H9 (cell line): ENCODE measurements at regions not wholly inside any gene's neighbourhood (a gene's known extent, or its start where the extent isn't known, plus 50 kb on each side); places are given as distances from the start of the nearest gene placed in this dataset.

Source experiments
- DNase-seq: peaks from one replicate; pipeline ENCODE4 v3.0.0-alpha.2; 2017
- H2AFZ ChIP-seq: one replicate; pipeline ENCODE4 v1.6.1; 2013; ENCODE audit warnings: mild to moderate bottlenecking, low read length, control low read depth, moderate library complexity
- H2AK5ac ChIP-seq: 2 replicates; pipeline ENCODE4 v1.6.1; 2013; ENCODE audit warnings: low read length, control low read depth, mixed read lengths; ENCODE audit not compliant: insufficient read length
- H2BK120ac ChIP-seq: one replicate; pipeline ENCODE4 v1.6.1; 2013; ENCODE audit warnings: low read depth, mild to moderate bottlenecking, low read length, control low read depth, inconsistent platforms; ENCODE audit not compliant: poor library complexity, severe bottlenecking
- H2BK12ac ChIP-seq: 2 replicates; pipeline ENCODE4 v1.6.1; 2013; ENCODE audit warnings: low read length, control low read depth, mixed read lengths, low read depth; ENCODE audit not compliant: insufficient read length
- H2BK15ac ChIP-seq: 2 replicates; pipeline ENCODE4 v1.6.1; 2013; ENCODE audit warnings: low read depth, low read length, control low read depth
- H2BK20ac ChIP-seq: one replicate; pipeline ENCODE4 v1.6.1; 2013; ENCODE audit warnings: low read depth, mild to moderate bottlenecking, low read length, control low read depth, inconsistent platforms; ENCODE audit not compliant: poor library complexity, severe bottlenecking
- H2BK5ac ChIP-seq: 2 replicates; pipeline ENCODE4 v1.6.1; 2013; ENCODE audit warnings: low read length, control low read depth, mixed read lengths; ENCODE audit not compliant: insufficient read length
- H3K14ac ChIP-seq: 2 replicates; pipeline ENCODE4 v1.6.1; 2013; ENCODE audit warnings: low read length, control low read depth; ENCODE audit not compliant: insufficient read depth
- H3K18ac ChIP-seq: 2 replicates; pipeline ENCODE4 v1.6.1; 2013; ENCODE audit warnings: low read depth, mild to moderate bottlenecking, mixed read lengths, low read length, control low read depth; ENCODE audit not compliant: insufficient read length
- H3K23ac ChIP-seq: 2 replicates; pipeline ENCODE4 v1.6.1; 2013; ENCODE audit warnings: low read length, control low read depth, mixed read lengths, low read depth; ENCODE audit not compliant: insufficient read length
- H3K23me2 ChIP-seq: 2 replicates; pipeline ENCODE4 v1.6.1; 2013; ENCODE audit warnings: low read depth, mild to moderate bottlenecking, mixed read lengths, low read length, control low read depth; ENCODE audit not compliant: insufficient read length, poor library complexity, severe bottlenecking
- H3K27ac ChIP-seq: 2 replicates; pipeline ENCODE4 v1.5.1; 2013; ENCODE audit warnings: low read length, control low read depth, mixed read lengths, low read depth; ENCODE audit not compliant: insufficient read length
- H3K27me3 ChIP-seq: 2 replicates; pipeline ENCODE4 v1.6.1; 2013; ENCODE audit warnings: low read length, control low read depth, inconsistent platforms; ENCODE audit not compliant: insufficient read depth
- H3K4ac ChIP-seq: 2 replicates; pipeline ENCODE4 v1.6.1; 2013; ENCODE audit warnings: low read depth, mild to moderate bottlenecking, control low read depth, inconsistent platforms, low read length, moderate library complexity
- H3K4me1 ChIP-seq: 2 replicates; pipeline ENCODE4 v1.6.1; 2013; ENCODE audit warnings: low read length, control low read depth, inconsistent platforms; ENCODE audit not compliant: insufficient read depth
- H3K4me2 ChIP-seq: 2 replicates; pipeline ENCODE4 v1.6.1; 2013; ENCODE audit warnings: low read length, control low read depth, mixed read lengths; ENCODE audit not compliant: insufficient read length, insufficient read depth
- H3K56ac ChIP-seq: 2 replicates; pipeline ENCODE4 v1.6.1; 2013; ENCODE audit warnings: low read depth, mild to moderate bottlenecking, mixed read lengths, low read length, control low read depth; ENCODE audit not compliant: insufficient read length
- H3K79me1 ChIP-seq: 2 replicates; pipeline ENCODE4 v1.6.1; 2013; ENCODE audit warnings: low read depth, mild to moderate bottlenecking, moderate library complexity, low read length, control low read depth, inconsistent platforms; ENCODE audit not compliant: insufficient read depth, poor library complexity, severe bottlenecking
- H3K79me2 ChIP-seq: 2 replicates; pipeline ENCODE4 v1.6.1; 2013; ENCODE audit warnings: low read length, control low read depth, inconsistent platforms; ENCODE audit not compliant: insufficient read depth
- H3K9ac ChIP-seq: 2 replicates; pipeline ENCODE4 v1.6.1; 2013; ENCODE audit warnings: low read length, control low read depth, mixed read lengths; ENCODE audit not compliant: insufficient read length; ENCODE audit errors: extremely low read depth
- H3K9me3 ChIP-seq: one replicate; pipeline ENCODE4 v1.6.1; 2013; ENCODE audit warnings: low read depth, low read length, inconsistent platforms; ENCODE audit not compliant: control insufficient read depth
- H3T11ph ChIP-seq: one replicate; pipeline ENCODE4 v1.6.1; 2013; ENCODE audit warnings: mild to moderate bottlenecking, low read length, control low read depth, inconsistent platforms
- H4K20me1 ChIP-seq: one replicate; pipeline ENCODE4 v1.6.1; 2013; ENCODE audit not compliant: control insufficient read depth, insufficient read length, insufficient read depth
- H4K5ac ChIP-seq: 2 replicates; pipeline ENCODE4 v1.6.1; 2013; ENCODE audit warnings: low read depth, mild to moderate bottlenecking, mixed read lengths, low read length, control low read depth; ENCODE audit not compliant: insufficient read length
- H4K8ac ChIP-seq: replicated peaks from 2 replicates; pipeline ENCODE4 v1.6.1; 2013; ENCODE audit warnings: low read length, control low read depth, mixed read lengths, low read depth; ENCODE audit not compliant: insufficient read length
- H4K91ac ChIP-seq: 2 replicates; pipeline ENCODE4 v1.6.1; 2013; ENCODE audit warnings: low read depth, mild to moderate bottlenecking, moderate library complexity, mixed read lengths, low read length, control low read depth; ENCODE audit not compliant: insufficient read length
- H3K27ac Mint-ChIP-seq, 3 experiments: 2 replicates in 2 of 3; 3 replicates in 1 of 3; pipeline ENCODE4 v1.8.0; 2020 to 2021; ENCODE audit warnings: mixed read lengths in 3 of 3, mild to moderate bottlenecking in 1 of 3, moderate library complexity in 1 of 3
- H3K27me3 Mint-ChIP-seq: 2 replicates; pipeline ENCODE4 v1.8.0; 2021; ENCODE audit warnings: low read depth, mild to moderate bottlenecking, moderate library complexity, mixed read lengths
- H3K36me3 Mint-ChIP-seq, 3 experiments: 2 replicates in 2 of 3; 3 replicates in 1 of 3; pipeline ENCODE4 v1.8.0; 2020 to 2021; ENCODE audit warnings: low read depth in 3 of 3, mixed read lengths in 3 of 3; ENCODE audit not compliant: insufficient read depth in 1 of 3
- H3K4me1 Mint-ChIP-seq, 2 experiments: 2 replicates each; pipeline ENCODE4 v1.8.0; 2020; ENCODE audit warnings: mixed read lengths in 2 of 2
- H3K4me3 Mint-ChIP-seq, 2 experiments: 2 replicates in 1 of 2; 3 replicates in 1 of 2; pipeline ENCODE4 v1.8.0; 2020 to 2021; ENCODE audit warnings: mild to moderate bottlenecking in 2 of 2, mixed read lengths in 2 of 2, moderate library complexity in 1 of 2
- H3K9me3 Mint-ChIP-seq, 2 experiments: 2 replicates in 1 of 2; 3 replicates in 1 of 2; pipeline ENCODE4 v1.8.0; 2020; ENCODE audit warnings: mild to moderate bottlenecking in 2 of 2, mixed read lengths in 2 of 2, moderate library complexity in 1 of 2
- WGBS: extraction: QIAGEN DNeasy Blood & Tissue Kit; methylation state at CpG from one replicate; pipeline ENCODE4 v1.1.7; 2013; ENCODE audit warnings: missing lambda C conversion rate, low lambda C conversion rate, mixed read lengths; ENCODE audit not compliant: insufficient read length; ENCODE audit errors: extremely low coverage; 5-methylcytosine and 5-hydroxymethylcytosine counted together
- TF ChIP-seq, protein P1 (sequence below): fragments of 200-600 bp; sonication (generic); conservative IDR thresholded peaks from 3 replicates; pipeline ENCODE4 v1.8.0; 2021; ENCODE audit warnings: antibody characterized with exemption, mild to moderate bottlenecking

DNA sequence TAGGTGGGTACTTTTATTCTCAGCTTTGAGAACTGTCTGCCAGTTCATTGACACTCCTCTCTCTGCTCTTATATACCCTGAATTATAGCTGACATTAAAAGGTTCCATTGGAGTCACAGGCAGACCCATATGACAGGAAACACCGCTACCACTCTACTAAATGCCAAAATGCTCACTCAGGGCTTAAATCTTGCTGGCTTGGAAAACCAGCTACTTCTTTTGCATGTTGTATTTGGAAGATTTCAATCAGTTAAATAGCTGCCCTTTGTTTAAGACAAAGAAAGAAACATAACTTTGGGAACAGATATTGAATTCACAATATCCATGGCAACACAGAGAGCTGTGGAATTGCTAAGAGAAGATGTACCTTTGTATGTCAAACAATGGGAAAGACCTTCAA, 876.5 kb downstream of the USP25 start:
- no CpG with 5 or more reads among the region's 1 CpG for WGBS
- no peak for DNase-seq
- H3K4me2 ChIP-seq = no peak overlapping the region

More for the DNA sequence above, 876.5 kb downstream of the USP25 start:
- Histone ChIP-seq H2AFZ (no peak overlapping the region), H3K27me3 (no peaks in the 10 kb centered on the region), H3K27ac (no peak overlapping the region), H3K14ac (no peak overlapping the region), H4K20me1 (no peaks in the 10 kb centered on the region), H2BK120ac (no peak overlapping the region), H4K8ac (no peak overlapping the region), H2BK15ac (no peak overlapping the region), H3T11ph (no peak overlapping the region), H3K4me1 (no peaks in the 10 kb centered on the region), H3K23me2 (no peaks in the 10 kb centered on the region), H2AK5ac (no peak overlapping the region), H2BK20ac (no peak overlapping the region), H3K9me3 (no peaks in the 10 kb centered on the region), H2BK5ac (no peak overlapping the region), H4K91ac (no peak overlapping the region), H3K18ac (no peak overlapping the region), H3K9ac (no peak overlapping the region), H2BK12ac (no peak overlapping the region), H3K23ac (no peak overlapping the region), H4K5ac (no peak overlapping the region), H3K79me1 (no peaks in the 10 kb centered on the region), H3K56ac (no peak overlapping the region), H3K79me2 (no peaks in the 10 kb centered on the region), H3K4ac (no peak overlapping the region)
- no peaks in the 10 kb centered on the region; a peak in 1 of 4 replicates for H3K4me1 Mint-ChIP-seq
- H3K9me3 Mint-ChIP-seq = no peaks in the 10 kb centered on the region
- H3K4me3 Mint-ChIP-seq = no peak overlapping the region
- H3K27me3 Mint-ChIP-seq = no peaks in the 10 kb centered on the region
- TF ChIP-seq, protein P1, sequence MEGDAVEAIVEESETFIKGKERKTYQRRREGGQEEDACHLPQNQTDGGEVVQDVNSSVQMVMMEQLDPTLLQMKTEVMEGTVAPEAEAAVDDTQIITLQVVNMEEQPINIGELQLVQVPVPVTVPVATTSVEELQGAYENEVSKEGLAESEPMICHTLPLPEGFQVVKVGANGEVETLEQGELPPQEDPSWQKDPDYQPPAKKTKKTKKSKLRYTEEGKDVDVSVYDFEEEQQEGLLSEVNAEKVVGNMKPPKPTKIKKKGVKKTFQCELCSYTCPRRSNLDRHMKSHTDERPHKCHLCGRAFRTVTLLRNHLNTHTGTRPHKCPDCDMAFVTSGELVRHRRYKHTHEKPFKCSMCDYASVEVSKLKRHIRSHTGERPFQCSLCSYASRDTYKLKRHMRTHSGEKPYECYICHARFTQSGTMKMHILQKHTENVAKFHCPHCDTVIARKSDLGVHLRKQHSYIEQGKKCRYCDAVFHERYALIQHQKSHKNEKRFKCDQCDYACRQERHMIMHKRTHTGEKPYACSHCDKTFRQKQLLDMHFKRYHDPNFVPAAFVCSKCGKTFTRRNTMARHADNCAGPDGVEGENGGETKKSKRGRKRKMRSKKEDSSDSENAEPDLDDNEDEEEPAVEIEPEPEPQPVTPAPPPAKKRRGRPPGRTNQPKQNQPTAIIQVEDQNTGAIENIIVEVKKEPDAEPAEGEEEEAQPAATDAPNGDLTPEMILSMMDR = no peak
- H3K36me3 Mint-ChIP-seq = no peaks in the 10 kb centered on the region
- no peak overlapping the region for H3K27ac Mint-ChIP-seq
